Stomach (tissue), 8 donors: ENCODE measurements at regions not wholly inside any gene's neighbourhood (a gene's known extent, or its start where the extent isn't known, plus 50 kb on each side); places are given as distances from the start of the nearest gene placed in this dataset.
A peak's percentile ranks its signal among the peaks of the same experiment; 100 is the strongest.

Experiments used
- DNase-seq, 2 donors: peaks; one replicate each; pipeline versions ENCODE4 v3.0.0 to v3.0.0-alpha.2; 2013 to 2019
- H3K27ac ChIP-seq, 5 donors: fragments of 200-600 bp in 4 of 5; sonication (generic) in 4 of 5; one replicate each; pipeline ENCODE4 v1.5.1; 2013 to 2019; ENCODE audit warnings: mild to moderate bottlenecking in 1 of 5, moderate library complexity in 1 of 5
- H3K27me3 ChIP-seq, 3 donors: fragments of 200-600 bp; sonication (generic); one replicate each; pipeline ENCODE4 v1.5.1; 2017 to 2019; ENCODE audit warnings: mixed run types in 1 of 3
- H3K36me3 ChIP-seq, 4 donors: fragments of 200-600 bp; sonication (generic); 1 replicate in 3 of 4; 2 replicates in 1 of 4; pipeline ENCODE4 v1.5.1; 2016 to 2019
- H3K4me1 ChIP-seq, 4 donors: fragments of 200-600 bp; sonication (generic); one replicate each; pipeline ENCODE4 v1.5.1; 2016 to 2019
- H3K4me3 ChIP-seq, 4 donors: fragments of 200-600 bp; sonication (generic) in 3 of 4; one replicate each; pipeline ENCODE4 v1.5.1; 2016 to 2019; ENCODE audit warnings: mild to moderate bottlenecking in 1 of 4
- H3K9me3 ChIP-seq, 4 donors: fragments of 200-600 bp; sonication (generic); one replicate each; pipeline ENCODE4 v1.5.1; 2016 to 2019
- CTCF ChIP-seq, 7 experiments: fragments of 450-650 bp in 4 of 7; fragments of 200-600 bp in 3 of 7; sonication (generic) in 3 of 7; IDR thresholded peaks; one replicate each; pipeline ENCODE4 v1.5.1; 2016 to 2019; ENCODE audit warnings: antibody characterized with exemption in 7 of 7, control low read depth in 2 of 7, mild to moderate bottlenecking in 1 of 7
- EP300 ChIP-seq: sonication (generic); formaldehyde crosslinking; IDR thresholded peaks from one replicate; pipeline ENCODE4 v1.6.1; 2017; ENCODE audit warnings: antibody characterized with exemption
- POLR2A ChIP-seq, 4 donors: fragments of 450-650 bp; IDR thresholded peaks; one replicate each; pipeline ENCODE4 v1.6.1; 2016; ENCODE audit warnings: antibody characterized with exemption in 4 of 4, control low read depth in 2 of 4, mild to moderate bottlenecking in 1 of 4, moderate library complexity in 1 of 4
- POLR2AphosphoS5 ChIP-seq, 3 donors: sonication (generic); formaldehyde crosslinking; IDR thresholded peaks; one replicate each; pipeline ENCODE4 v1.6.1; 2016; ENCODE audit warnings: antibody characterized with exemption in 3 of 3
- WGBS, 5 donors: extraction: QIAGEN DNeasy Blood & Tissue Kit in 3 of 5; methylation state at CpG; one replicate each; pipeline versions ENCODE4 v1.1.5 to v1.1.7; 2013 to 2018; 5-methylcytosine and 5-hydroxymethylcytosine counted together
- intact Hi-C: fragments of 100-400 bp; cut with DNase I; formaldehyde crosslinking; loops from one replicate; pipeline ENCODE4 v1.15.1; 2023; ENCODE audit warnings: low total_unique reads
- donor health status: healthy with polysubstance abuse.
- donor health status: Bipolar disorder and iron deficiency.
- donor health status: healthy.

- TF ChIP-seq CTCF (IDR thresholded peaks at IDR 0.05) (no peak), POLR2AphosphoS5 (IDR thresholded peaks at IDR 0.05) (no peak), POLR2A (IDR thresholded peaks at IDR 0.05) (no peak), EP300 (no peak)
- H3K4me3 ChIP-seq = peak overlapping the region in 3 of 4 donors; percentile 11 to 21 (median 15)
- no peaks in the 10 kb centered on the region for H3K36me3 ChIP-seq
- H3K9me3 ChIP-seq = no peaks in the 10 kb centered on the region
- 11 to 25% (median 16%) methylated on average over 24 of the region's 24 CpGs for WGBS, 5 donors
- H3K27me3 ChIP-seq = peaks cover 0 to 27% (median 10%) of the 10 kb centered on the region in 3 donors
- intact Hi-C loops = no loop called here
- peak in 1 of 2 donors; percentile 53 for DNase-seq
- H3K4me1 ChIP-seq = peaks cover 8 to 15% (median 12%) of the 10 kb centered on the region in 4 donors
- H3K27ac ChIP-seq = no peak overlapping the region
These were observed 130.4 kb upstream of the RPS6KA2 start for GRCh38 chr6:166757232-166758135.

GRCh38 chr6:166754218-166755030 lies 127.4 kb upstream of the RPS6KA2 start:
- Histone ChIP-seq H3K27ac (no peak overlapping the region), H3K27me3 (peaks cover 0 to 42% (median 10%) of the 10 kb centered on the region in 3 donors), H3K4me3 (no peak overlapping the region), H3K4me1 (peaks cover 8 to 15% (median 12%) of the 10 kb centered on the region in 4 donors), H3K36me3 (no peaks in the 10 kb centered on the region), H3K9me3 (no peaks in the 10 kb centered on the region)
- TF ChIP-seq CTCF (IDR thresholded peaks at IDR 0.05) (no peak), POLR2A (IDR thresholded peaks at IDR 0.05) (no peak), EP300 (no peak), POLR2AphosphoS5 (IDR thresholded peaks at IDR 0.05) (no peak)
- intact Hi-C loops = no loop called here
- no peak for DNase-seq
- 90 to 94% (median 92%) methylated on average over 13 of the region's 13 CpGs for WGBS, 5 donors

DNA sequence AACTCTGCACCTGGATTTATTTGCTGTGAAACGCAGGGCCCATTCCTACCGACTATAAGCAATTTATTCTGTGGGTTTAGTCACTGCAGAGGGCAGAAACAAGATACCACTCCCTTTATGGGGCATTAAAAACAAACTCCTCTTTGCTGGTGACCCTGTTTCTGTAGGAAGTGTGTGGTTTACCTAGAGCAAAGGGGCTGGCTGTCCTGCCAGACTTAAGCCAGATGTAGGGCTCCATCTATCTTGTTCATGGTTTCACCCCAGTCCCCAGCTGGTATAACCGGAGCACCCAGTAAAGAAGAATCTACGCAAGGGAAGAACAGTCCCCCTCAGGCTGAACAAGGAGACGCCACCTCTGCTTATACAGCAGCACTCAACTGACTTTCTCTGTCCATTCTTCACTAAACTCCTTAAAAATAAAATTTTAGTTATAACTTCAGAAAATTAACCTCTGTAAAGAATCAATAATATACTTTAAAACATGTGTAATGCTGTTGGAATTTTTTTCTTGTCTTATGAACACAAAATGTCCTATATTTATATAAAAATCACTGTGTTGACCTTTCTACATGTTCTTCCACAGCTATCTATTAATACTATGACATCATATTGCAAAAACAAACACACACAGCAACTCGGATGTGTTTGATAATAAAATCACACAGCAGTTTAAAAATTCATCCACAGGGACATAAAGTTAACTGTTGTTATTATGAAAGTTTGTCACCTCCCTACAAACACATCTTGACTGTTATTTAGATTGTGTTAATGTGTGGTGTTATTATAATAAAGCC lies 126.1 kb upstream of the RPS6KA2 start:
- no peak for DNase-seq
- TF ChIP-seq CTCF (IDR thresholded peaks at IDR 0.05) (no peak), EP300 (no peak), POLR2A (IDR thresholded peaks at IDR 0.05) (no peak)
- Histone ChIP-seq H3K9me3 (no peaks in the 10 kb centered on the region), H3K36me3 (no peaks in the 10 kb centered on the region), H3K4me3 (no peak overlapping the region), H3K4me1 (peaks cover 8 to 12% (median 10%) of the 10 kb centered on the region in 4 donors), H3K27ac (no peak overlapping the region), H3K27me3 (peaks cover 0 to 35% (median 10%) of the 10 kb centered on the region in 3 donors)
- intact Hi-C loops = no loop called here
- WGBS, 5 donors = 65 to 75% (median 69%) methylated on average over 6 of the region's 6 CpGs

GRCh38 chr6:166752097-166752496 lies 125.0 kb upstream of the RPS6KA2 start:
- no peak for DNase-seq
- Histone ChIP-seq H3K36me3 (no peaks in the 10 kb centered on the region), H3K9me3 (no peaks in the 10 kb centered on the region), H3K4me1 (peaks cover 0 to 2% (median under 1%) of the 10 kb centered on the region in 4 donors), H3K27ac (no peak overlapping the region), H3K4me3 (no peak overlapping the region), H3K27me3 (peaks cover 0 to 25% (median 2%) of the 10 kb centered on the region in 3 donors)
- TF ChIP-seq EP300 (no peak), CTCF (IDR thresholded peaks at IDR 0.05) (no peak), POLR2A (IDR thresholded peaks at IDR 0.05) (no peak), POLR2AphosphoS5 (IDR thresholded peaks at IDR 0.05) (no peak)
- intact Hi-C loops = no loop called here
- 81 to 92% (median 86%) methylated on average over 9 of the region's 9 CpGs for WGBS, 5 donors
